HEK293T (cell line): ENCODE measurements at regions not wholly inside any gene's neighbourhood (a gene's known extent, or its start where the extent isn't known, plus 50 kb on each side); places are given as distances from the start of the nearest gene placed in this dataset.

Source experiments
- CTCF ChIA-PET: fragments of 350-600 bp; formaldehyde crosslinking; extraction: SDS; loops from one replicate; lab custom pipeline; 2021; ENCODE audit warnings: antibody characterized with exemption, inconsistent platforms; lab: Yijun Ruan, JAX
- POLR2A ChIA-PET: fragments of 350-600 bp; formaldehyde crosslinking; extraction: SDS; loops from one replicate; lab custom pipeline; 2020; ENCODE audit warnings: antibody characterized with exemption, inconsistent platforms; lab: Yijun Ruan, JAX
- DNase-seq: peaks from one replicate; pipeline ENCODE4 v3.0.0; 2012; ENCODE audit warnings: mixed read lengths; ENCODE audit errors: extremely low spot score
- ARNT ChIP-seq: fragments of 450-650 bp; IDR thresholded peaks from 2 replicates; pipeline ENCODE4 v1.6.1; 2017; ENCODE audit warnings: mild to moderate bottlenecking
- BHLHE40 ChIP-seq: fragments of 450-650 bp; IDR thresholded peaks from 2 replicates; pipeline ENCODE4 v1.6.1; 2016; ENCODE audit warnings: mild to moderate bottlenecking, moderate library complexity, borderline replicate concordance
- CTBP1 ChIP-seq: fragments of 450-650 bp; IDR thresholded peaks from 2 replicates; pipeline ENCODE4 v1.6.1; 2016; ENCODE audit warnings: borderline replicate concordance
- ELF4 ChIP-seq: fragments of 450-650 bp; IDR thresholded peaks from 2 replicates; pipeline ENCODE4 v1.6.1; 2017; ENCODE audit warnings: antibody characterized with exemption
- FOXA1 ChIP-seq: fragments of 450-650 bp; IDR thresholded peaks from 2 replicates; pipeline ENCODE4 v1.6.1; 2016; ENCODE audit warnings: mild to moderate bottlenecking
- FOXK2 ChIP-seq: fragments of 450-650 bp; IDR thresholded peaks from 2 replicates; pipeline ENCODE4 v1.6.1; 2016; ENCODE audit warnings: mild to moderate bottlenecking
- FOXM1 ChIP-seq: fragments of 450-650 bp; IDR thresholded peaks from 2 replicates; pipeline ENCODE4 v1.6.1; 2017; ENCODE audit warnings: mild to moderate bottlenecking, borderline replicate concordance
- HDGF ChIP-seq: fragments of 450-650 bp; IDR thresholded peaks from 2 replicates; pipeline ENCODE4 v1.6.1; 2017; ENCODE audit warnings: antibody characterized with exemption, borderline replicate concordance
- L3MBTL2 ChIP-seq: fragments of 450-650 bp; conservative IDR thresholded peaks from 2 replicates; pipeline ENCODE4 v1.6.1; 2016; ENCODE audit warnings: mild to moderate bottlenecking
- LEF1 ChIP-seq: fragments of 450-650 bp; IDR thresholded peaks from 2 replicates; pipeline ENCODE4 v1.6.1; 2017; ENCODE audit warnings: mild to moderate bottlenecking, borderline replicate concordance
- NFRKB ChIP-seq: fragments of 450-650 bp; IDR thresholded peaks from 2 replicates; pipeline ENCODE4 v1.6.1; 2016; ENCODE audit warnings: mild to moderate bottlenecking, moderate library complexity
- SP1 ChIP-seq: fragments of 450-650 bp; IDR thresholded peaks from 2 replicates; pipeline ENCODE4 v1.6.1; 2017
- SUZ12 ChIP-seq: fragments of 450-650 bp; IDR thresholded peaks from 2 replicates; pipeline ENCODE4 v1.6.1; 2016; ENCODE audit warnings: mild to moderate bottlenecking
- TARDBP ChIP-seq: fragments of 450-650 bp; IDR thresholded peaks from 2 replicates; pipeline ENCODE4 v1.6.1; 2016
- ZNF384 ChIP-seq: fragments of 450-650 bp; IDR thresholded peaks from 2 replicates; pipeline ENCODE4 v1.6.1; 2016
- TF ChIP-seq, protein P1 (sequence below): fragments of 450-650 bp; IDR thresholded peaks from 2 replicates; pipeline ENCODE4 v1.6.1; 2016

DNA sequence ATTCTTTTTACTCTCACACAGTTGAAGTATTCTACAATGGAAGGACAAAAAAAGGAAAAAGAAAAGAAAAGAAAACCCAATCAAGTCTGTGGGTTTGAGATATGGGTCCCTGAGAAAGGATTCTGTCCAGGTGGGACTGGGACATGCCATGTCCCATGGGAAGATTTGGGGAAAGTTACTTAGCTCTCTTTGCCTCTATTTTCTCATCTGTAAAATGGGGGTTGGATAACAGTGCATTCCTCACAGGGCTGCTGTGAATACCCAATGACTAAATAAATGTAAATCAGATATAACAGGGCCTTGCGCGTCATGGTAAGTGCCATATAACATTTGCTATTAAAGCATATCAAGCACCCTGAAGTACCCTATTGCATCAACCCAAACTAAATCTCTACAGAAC lies 105.7 kb downstream of the CPN2 start:
- TF ChIP-seq ZNF384 = no peak
- CTCF ChIA-PET = no interaction called here
- POLR2A ChIA-PET = no interaction called here
- no peak for DNase-seq

- DNase-seq = no peak
- CTCF ChIA-PET = interaction anchor here (0.6 kb wide), 2 partner anchors 419 to 507 kb away, joined by 3 read pairs; no protein-coding TSS in a partner anchor
Measured at GRCh38 chr3:194245975-194246561, 105.1 kb downstream of the CPN2 start.

GRCh38 chr3:194246709-194247349 lies 104.3 kb downstream of the CPN2 start:
- ChIA-PET CTCF (interaction anchor here (0.6 kb wide), 1 partner anchor 507 kb away, joined by 3 read pairs; no protein-coding TSS in a partner anchor), POLR2A (no interaction called here)
- TF ChIP-seq NFRKB (no peak), ARNT (no peak), LEF1 (no peak), HDGF (no peak), CTBP1 (no peak), FOXK2 (no peak), ELF4 (no peak), L3MBTL2 (no peak), ZNF384 (no peak)
- TF ChIP-seq, protein P1, sequence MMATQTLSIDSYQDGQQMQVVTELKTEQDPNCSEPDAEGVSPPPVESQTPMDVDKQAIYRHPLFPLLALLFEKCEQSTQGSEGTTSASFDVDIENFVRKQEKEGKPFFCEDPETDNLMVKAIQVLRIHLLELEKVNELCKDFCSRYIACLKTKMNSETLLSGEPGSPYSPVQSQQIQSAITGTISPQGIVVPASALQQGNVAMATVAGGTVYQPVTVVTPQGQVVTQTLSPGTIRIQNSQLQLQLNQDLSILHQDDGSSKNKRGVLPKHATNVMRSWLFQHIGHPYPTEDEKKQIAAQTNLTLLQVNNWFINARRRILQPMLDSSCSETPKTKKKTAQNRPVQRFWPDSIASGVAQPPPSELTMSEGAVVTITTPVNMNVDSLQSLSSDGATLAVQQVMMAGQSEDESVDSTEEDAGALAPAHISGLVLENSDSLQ = no peak
- DNase-seq = no peak

More at GRCh38 chr3:194245975-194246561, 105.1 kb downstream of the CPN2 start:
- no peak for TF ChIP-seq FOXK2
- TF ChIP-seq HDGF = no peak
- no peak for TF ChIP-seq FOXA1
- no peak for TF ChIP-seq ZNF384
- TF ChIP-seq, protein P1 = no peak
- no peak for TF ChIP-seq SUZ12
- TF ChIP-seq LEF1 = no peak
- TF ChIP-seq ARNT = no peak
- no peak for TF ChIP-seq SP1
- no peak for TF ChIP-seq L3MBTL2
- TF ChIP-seq TARDBP = no peak
- no peak for TF ChIP-seq ELF4
- no peak for TF ChIP-seq NFRKB
- no peak for TF ChIP-seq BHLHE40
- no peak for TF ChIP-seq CTBP1
- no peak for TF ChIP-seq FOXM1
- POLR2A ChIA-PET = no interaction called here

DNA sequence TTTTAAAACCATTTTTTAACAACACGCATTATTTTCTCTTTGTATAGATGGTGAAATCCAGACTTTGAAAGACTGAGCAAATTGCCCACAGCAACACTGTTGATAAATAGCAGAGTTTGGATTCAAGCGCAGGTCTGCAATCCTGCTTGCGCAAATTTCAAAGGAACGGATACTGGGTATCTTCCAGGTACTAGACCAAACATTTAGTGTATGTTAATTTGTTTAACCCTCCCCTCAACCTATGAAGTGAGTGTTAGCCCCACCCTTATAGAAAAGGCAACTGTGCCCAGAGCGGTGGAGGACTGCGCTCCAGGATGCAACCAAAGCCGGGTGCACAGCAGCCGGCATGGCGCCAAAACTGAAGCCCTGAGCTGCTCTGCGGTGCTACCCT lies 103.8 kb downstream of the CPN2 start:
- CTCF ChIA-PET = no interaction called here
- POLR2A ChIA-PET = no interaction called here
- DNase-seq = no peak
- TF ChIP-seq FOXM1 = no peak
- no peak for TF ChIP-seq SP1
- no peak for TF ChIP-seq HDGF
- no peak for TF ChIP-seq LEF1
- TF ChIP-seq L3MBTL2 = no peak
- TF ChIP-seq FOXK2 = no peak
- no peak for TF ChIP-seq ZNF384
- TF ChIP-seq ELF4 = no peak
- no peak for TF ChIP-seq NFRKB
- TF ChIP-seq TARDBP = no peak
- TF ChIP-seq, protein P1 = no peak
- TF ChIP-seq FOXA1 = no peak
- no peak for TF ChIP-seq ARNT
- TF ChIP-seq SUZ12 = no peak
- no peak for TF ChIP-seq BHLHE40
- TF ChIP-seq CTBP1 = no peak

- CTCF ChIA-PET = interaction anchor here (0.6 to 1.8 kb wide), 2 partner anchors 66 to 157 kb away, joined by 3 read pairs; no protein-coding TSS in a partner anchor
- DNase-seq = no peak
- TF ChIP-seq FOXA1 = no peak
- no peak for TF ChIP-seq FOXK2
- POLR2A ChIA-PET = no interaction called here
Measured at GRCh38 chr3:194249323-194250097, 101.6 kb downstream of the CPN2 start.
